NCI-H1092 (cell line): ENCODE measurements at regions not wholly inside any gene's neighbourhood (a gene's known extent, or its start where the extent isn't known, plus 50 kb on each side); places are given as distances from the start of the nearest gene placed in this dataset.
A peak's percentile ranks its signal among the peaks of the same experiment; 100 is the strongest.
"Not testable (repeated sequence)": the region's sequence is repeated elsewhere in the genome, so short reads cannot be mapped to it uniquely, and the experiment has no call there.

Experiments
- DNase-seq: peaks from one replicate; lab custom pipeline; 2025; lab: John Stamatoyannopoulos, UW

DNA sequence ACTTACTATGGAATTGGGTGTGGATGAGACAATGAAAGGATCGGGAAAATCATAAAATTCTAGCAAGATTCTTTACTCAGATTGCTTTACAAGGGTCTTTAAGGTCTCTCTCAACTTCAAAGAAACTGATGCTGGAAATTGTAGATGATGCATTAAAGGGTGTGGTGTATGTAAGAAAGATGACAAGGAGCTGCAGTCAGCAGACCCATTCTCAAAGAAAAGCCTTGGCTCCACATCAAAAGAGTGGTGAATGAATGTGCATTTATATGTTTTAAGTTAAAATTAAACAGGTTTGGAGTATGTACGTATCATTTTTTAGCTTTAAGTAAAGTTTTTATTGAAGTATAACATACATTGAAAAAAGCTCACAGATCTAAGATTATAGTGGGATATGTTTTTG is 194.5 kb downstream of the C12orf75 start:
- DNase-seq: no peak

DNA sequence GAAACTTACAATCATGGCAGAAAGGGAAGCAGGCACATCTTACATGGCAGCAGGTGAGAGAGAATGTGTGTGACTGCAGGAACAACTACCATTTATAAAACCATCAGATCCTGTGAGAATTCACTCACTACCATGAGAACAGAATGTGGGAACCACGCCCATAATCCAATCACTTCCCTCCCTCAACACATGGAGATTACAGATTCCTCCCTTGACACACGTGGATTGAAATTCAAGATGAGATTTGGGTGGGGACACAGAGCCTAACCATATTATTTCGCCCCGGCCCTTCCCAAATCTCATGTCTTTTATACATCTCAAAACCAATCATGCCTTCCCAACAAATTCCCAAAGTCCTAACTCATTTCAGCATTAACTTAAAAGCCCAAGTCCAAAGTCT is 203.6 kb downstream of the C12orf75 start:
- no peak for DNase-seq

DNA sequence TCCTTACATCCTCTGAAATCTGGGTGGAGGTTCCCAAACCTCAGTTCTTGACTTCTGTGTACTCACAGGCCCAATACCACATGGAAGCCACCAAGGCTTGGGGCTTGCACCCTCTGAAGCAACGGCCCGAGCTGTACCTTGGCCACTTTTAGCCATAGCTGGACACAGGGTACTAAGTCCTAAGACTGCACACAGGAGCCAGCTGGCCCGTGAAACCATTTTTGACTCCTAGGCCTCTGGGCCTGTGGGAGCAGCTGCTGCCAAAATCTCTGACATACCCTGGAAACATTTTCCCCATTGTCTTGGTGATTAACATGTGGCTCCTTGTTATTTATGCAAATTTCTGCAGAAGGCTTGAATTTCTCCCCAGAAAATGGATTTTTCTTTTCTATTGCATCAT is 204.5 kb downstream of the C12orf75 start:
- not testable (repeated sequence) for DNase-seq

DNA sequence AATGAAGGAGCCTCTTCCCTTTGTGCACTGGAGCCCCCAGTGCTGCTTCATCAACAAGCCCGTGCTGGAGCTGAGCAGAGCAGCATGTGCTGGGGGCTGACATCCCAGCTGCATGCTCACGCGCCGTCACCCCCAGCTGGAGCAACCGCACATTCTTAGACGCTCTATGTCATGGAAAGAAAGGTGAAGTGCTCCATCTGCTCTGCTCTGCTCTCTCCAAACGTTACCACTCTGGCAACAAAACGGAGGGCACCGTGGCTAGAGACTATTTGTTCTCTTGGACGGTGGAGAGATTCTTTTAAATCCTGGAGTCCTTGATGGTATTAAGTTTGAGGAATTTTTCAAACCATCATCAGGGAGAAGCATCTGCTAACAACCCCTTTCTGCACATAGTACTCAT is 208.4 kb downstream of the C12orf75 start:
- DNase-seq: no peak

DNA sequence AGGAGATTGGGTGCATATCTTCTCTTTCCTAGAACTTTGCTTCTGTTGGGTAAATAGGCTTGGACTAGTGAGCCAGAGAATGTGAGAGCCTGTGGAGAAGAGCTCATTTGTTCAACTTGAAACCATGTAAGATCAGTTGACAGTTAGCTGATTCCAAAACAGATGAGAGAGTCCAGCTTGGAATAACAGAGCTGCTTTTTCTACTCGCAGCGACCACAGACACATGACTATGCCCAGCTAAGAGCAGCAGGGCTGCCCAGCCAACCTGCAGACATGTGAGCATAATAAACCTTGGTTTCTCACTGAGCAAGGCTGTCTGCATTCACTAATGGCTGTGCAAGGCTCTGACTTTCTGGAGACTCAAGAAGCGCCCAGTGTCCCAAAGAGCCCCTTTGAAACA is 209.2 kb downstream of the C12orf75 start:
- no peak for DNase-seq

DNA sequence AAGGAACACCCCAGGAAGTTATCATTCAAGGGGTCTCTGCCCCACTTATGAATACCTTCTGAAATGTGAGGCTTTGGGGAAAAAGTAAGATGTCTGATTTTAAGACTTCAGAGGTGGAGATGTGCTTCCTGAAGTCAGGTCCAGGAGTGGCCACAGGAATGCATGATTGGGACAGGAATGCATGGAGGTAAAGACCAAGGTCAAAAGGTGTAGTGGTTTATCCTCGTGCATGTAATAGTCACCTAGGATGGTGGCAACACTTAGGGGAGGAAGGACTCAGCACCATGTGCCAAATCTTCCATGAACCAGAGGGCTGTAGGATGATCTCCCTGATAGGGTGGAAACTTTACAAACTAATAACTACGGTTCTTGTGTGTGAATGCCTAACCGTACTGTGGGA is 217.3 kb downstream of the C12orf75 start:
- no peak for DNase-seq

DNA sequence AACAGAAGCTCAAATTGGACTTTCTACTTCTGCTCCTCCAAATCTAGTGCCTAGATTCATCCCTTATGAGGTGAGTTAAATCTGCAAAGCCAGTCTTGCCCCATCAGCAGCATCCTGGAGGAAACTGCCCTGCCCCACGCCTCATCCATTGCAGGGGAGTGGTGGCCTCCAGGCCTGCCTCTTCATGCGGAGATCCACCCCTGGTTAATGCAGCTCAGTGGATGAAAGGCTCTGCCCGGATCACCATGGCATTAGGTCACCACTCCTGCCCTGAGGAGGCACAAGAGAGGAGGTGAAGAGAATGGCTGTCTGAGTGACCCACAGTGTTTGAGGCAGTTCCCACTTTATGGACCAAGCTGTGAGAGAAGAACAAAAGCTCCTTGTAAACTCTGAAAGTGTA is 218.1 kb downstream of the C12orf75 start:
- DNase-seq: no peak

DNA sequence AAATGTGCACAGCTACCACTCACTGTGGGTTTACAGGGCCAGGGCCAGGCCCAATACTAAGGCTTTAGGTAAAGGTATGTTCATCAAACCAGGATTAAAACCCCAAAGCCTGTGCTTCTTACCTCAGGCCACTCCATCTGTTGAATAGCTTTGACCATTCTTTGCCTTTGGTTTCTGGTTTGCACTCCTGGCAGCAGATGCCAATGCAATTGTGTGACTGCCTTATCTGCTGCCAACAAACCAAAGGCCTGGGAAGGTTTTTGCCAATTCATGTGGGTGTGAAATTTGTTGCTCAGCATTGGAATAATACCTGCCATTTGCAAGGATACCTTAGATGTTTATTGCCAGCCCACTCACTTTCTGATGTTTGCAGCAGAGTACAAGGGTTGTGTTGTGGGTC is 221.6 kb downstream of the C12orf75 start:
- no peak for DNase-seq

DNA sequence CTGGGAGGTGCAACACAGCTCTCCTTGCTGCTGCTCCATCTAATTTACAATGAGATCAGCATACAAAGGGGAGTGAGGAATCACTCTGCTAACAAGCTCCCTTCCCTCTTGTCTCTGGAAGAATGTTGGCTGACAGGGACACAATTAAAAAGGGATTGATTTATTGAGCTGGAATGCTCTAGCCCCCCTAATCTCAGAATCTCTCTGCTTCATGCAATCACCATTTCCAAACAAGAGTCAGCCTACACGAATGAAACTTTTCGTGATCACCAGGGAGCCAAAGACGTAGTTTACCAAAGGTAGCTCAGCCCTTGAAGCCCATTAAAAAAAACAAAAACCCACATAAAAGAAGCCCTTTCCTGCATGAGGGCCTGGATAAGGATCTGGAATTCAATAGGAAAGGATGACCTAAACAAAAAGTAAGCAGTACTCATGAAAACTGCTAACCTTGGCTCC is 223.8 kb downstream of the C12orf75 start:
- no peak for DNase-seq

DNA sequence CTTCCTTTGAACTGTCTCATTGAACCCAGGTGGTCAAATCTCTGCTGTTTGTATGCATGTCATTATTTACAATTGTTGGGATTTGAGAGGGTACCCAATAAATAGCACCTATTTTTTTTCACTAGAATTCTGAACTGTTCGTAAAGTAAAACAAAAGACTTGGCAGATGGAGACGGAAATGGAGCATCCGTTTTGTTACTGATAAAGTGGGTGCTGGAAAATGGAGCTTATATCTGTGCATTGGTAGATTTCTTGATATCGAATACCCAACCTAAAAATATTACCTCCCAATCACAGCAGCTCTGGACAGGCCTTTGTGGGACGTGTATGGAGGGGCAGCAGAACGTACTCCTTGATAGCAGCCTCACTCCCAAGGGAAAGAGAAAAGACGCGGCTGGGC is 224.4 kb downstream of the C12orf75 start:
- DNase-seq: no peak

DNA sequence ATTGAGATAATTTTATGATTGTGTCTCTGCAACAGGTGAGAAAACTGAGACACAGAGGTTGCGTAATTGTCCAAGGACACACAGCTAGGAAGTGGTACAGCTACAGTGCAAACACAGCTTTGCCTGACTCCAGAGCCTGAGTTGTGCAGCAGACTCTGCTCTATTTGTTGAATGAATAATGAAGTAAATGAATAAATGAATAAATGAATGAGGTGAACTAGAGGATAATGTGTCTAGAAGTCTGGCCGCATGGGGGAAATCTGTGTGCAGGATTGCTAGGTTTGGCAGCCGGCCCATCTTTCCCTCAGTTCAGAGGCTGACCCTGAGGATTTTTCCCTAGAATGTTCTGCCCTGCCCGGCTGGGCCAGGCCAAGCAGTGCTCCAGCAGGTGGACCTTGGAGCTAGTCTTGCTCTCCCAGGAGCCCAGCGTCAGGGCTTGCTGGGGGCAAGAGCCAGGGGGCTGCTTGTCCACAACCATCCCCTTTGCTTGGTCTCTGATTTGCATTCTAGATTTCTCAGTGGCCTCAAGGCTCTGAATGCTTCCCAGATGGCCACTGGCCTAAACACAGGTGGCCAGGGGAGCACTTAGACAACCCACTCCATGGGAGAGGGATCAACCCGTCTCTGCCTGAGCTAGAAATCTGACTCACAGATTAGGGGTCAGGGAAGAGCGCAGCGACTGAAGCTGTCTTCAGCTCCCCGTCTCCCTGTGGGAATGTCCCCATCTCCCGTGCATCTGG is 225.2 kb downstream of the C12orf75 start:
- no peak for DNase-seq

DNA sequence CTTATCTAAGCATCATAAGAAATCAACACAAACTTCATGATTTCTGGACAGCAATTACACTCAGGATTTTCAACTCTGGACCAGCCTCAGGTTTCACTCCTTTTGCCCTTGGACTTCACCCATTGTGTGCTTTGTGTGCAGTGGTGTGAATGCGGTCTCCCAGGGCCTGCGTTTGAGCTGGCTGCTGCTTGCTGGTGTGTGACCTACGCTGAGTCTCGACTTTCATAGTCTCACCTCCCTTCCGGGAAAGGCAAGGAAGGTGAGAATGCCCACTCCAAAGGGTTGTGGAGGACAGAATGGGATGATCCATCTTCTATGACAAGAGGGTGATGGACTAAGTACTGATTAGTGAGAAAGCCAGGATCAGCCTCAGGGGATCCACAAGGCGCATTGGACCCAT is 228.8 kb downstream of the C12orf75 start:
- no peak for DNase-seq

DNA sequence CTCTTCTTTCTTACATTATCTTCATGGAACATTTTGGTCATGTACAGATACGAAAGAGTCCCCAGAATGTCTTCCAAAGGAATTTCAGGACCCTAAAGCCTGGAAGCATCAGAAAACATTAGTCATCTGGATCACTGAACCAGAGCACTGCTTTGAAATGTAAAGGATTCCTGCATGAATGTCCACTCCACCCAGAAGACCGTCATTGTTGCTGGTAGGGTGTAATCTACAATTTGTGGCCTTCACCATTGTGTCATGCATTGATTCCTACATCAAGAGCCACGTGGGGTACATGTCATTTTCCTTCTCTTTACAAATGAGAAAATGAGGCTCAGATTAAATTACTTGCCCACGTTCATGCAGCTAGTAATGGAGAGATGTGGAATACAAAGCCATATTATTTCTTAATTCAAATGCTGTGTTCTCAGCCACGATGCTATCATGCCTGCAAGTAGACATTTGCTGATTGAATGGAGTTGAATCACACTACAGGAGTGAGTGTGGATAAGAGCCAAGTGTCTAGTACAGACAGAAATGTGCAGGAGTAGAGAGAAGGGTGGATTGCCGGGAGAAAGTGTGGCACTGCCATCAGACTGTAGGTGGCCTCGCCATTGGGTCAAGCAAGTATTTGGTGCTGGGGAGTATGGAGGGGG is 231.2 kb downstream of the C12orf75 start:
- peak; percentile 71 for DNase-seq

DNA sequence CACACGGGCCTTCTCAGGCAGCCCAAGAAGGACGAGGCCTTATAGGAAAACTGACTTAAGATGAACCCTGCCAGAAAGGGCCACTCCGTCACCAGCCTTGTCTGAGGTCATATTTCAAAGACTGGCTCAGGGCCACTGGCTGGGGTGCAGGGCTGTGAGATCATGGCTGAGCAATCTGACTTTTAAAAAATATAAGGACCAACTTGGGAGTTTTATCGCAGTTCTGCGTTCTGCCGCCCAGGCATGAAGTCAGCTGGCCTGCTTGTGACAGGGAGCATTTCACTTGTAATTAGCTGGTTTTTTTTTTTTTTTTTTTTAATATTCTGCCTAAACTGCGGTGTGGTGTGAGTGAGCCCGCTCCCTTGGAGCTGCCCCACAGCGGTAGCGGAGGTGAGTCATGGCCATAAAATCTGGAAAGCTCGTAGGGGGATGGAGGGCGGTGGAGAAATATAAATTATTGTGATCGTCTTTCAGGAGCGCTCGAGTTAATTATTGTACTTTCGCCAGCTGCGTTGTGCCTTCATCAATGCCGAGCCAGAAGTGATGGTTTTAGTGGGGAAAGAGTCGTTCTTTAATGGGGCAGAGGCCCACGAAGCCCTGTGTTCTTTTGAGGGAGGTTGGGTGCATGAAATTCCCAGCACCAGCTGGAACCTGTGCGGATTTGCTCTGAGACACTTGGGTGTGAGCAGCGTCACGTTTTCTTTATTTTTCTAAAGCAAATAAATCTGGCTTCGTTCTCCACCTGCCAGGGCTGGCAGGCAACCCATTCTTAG is 231.9 kb downstream of the C12orf75 start:
- DNase-seq: peak; percentile 71

DNA sequence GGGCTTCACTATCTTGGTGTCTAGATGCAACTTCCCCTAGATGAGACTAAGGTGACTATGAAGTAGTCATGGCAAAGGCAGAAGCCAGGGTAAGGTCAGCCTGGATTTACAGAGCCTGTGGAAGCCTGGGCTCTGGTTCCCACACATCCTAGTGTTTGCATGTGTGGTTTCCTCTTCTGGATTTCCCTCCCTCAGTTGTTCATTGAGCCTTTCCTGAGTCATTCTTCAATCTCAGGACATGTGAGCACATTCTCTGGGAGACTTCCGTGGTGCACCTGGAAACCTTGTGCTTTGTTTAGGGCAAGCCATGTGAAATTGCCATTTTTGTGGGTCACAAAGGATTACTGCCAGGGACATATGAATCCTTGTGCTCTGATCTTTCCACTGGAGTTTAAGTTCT is 236.6 kb downstream of the C12orf75 start:
- DNase-seq: no peak

DNA sequence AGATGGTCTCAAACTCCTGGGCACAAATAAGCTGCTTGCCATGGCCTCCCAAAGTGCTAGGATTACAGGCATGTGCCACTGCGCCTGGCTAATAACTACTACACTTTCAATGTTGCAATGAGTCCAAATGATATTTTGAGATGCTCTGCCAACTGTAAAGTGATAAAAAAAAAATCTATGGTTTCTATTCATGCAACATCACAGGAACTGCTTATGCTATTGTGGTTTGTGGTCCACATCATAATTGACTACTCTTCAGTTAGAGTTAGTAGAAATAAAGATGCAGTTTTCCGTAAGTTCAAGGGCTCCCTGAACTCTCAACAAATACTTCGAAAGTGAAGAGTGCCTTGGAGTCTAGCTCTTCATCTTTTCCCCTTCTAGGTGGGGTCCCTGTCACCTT is 239.4 kb downstream of the C12orf75 start:
- no peak for DNase-seq

DNA sequence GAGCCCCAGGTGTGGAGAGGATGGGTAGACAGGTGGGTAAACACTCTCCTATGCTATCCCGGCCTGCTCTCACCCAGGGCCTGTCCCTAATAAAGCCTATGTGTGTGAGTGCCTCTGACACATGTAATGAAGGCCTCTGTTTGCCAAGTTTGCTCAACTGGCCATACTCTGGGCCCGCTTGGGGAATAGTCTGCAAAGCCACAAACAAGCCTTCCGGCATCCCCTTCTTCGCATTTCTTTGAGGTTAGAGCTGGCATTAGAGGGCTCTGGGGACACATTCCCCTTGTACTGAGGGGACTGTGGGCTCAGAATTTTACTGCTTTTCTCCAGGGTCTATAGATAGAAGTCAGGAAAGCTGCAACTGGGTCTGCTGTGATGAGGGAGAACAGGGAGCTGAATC is 240.5 kb downstream of the C12orf75 start:
- DNase-seq: no peak

DNA sequence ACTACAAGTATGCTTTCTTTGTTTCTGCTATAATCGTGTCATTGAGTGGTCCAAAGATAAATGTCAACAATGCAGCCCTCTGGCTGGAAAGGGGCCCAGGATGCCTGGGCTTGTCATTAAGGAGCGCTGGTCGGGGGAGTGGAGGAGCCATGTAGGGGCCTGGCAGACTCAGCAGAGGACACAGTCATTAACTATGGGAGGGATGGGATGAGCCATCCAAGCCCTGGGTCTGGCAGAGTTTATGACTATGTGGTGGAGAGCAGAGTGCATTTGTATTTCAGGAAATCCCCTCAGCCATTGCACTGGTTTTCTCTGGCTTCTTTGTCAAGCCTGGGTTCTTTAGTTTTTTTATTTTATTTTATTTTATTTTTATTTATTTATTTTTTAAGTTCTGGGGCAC is 243.1 kb downstream of the C12orf75 start:
- DNase-seq: no peak

DNA sequence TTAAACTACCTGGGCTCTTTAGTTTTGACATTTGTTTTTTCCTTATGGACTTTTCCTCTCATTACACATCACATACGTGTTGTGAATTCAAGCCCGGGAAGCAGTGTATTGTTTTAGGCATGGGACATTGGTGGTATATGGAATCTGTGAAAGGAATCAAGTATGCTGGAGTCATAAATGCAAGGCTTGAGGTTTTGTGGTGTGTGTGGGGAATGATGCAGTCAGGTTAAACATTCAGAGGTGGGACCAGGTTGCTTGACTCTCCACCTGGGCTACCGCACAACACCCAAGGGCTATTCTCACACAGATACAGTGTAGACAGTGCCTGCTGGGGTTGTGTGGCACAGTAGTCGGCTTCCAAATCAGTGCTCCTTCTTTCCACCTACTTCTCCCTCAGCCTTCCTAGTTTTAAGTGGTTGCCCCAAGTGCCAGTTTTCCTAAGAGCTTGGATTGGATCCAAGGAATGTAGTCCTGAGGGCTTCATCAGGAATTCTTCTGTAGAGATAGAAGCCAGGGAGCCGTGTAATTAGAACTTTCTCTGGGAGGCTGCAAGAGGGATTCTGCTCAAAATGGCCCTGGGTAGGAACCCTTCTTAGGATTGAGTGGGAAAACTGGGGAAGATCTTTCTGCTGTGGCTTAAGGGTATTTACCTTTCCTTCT is 243.7 kb downstream of the C12orf75 start:
- DNase-seq: no peak

DNA sequence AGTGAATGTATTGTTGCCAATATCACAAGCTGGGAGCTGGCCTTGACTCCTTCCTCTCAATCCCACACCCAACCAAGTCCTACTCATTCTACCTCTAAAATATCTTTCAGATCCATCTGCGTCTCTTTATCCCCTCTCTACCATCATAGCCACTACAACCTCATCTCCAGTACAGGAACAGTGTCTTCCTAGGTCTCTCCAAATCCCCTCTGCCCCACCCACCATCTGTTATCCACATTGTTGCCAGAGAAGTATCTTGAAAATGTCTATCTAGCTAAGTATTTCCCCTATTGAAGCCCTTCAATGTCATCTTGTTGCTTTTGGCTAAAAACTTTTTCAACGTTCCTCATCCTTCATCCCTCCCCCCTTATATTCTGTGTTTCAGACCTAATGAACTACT is 244.7 kb downstream of the C12orf75 start:
- DNase-seq: no peak

DNA sequence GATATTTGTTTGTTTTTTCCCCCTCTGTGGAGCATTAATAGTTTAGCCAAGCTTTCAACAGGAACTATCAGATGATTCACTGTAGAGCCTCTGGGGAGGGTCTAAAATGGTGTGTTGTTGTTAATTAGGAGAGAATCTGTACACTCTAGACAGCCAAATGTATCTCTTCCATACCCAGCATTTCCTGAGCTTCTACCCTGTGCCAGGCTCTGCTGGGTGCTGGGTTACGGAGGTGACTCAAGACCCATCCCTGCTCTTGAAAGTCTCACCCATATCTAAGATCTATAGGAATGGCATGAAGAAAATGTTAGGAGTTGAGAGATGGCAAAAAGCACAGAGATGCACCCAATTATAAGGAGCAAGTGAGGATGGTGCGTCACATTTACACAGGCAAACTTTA is 245.8 kb downstream of the C12orf75 start:
- DNase-seq: no peak

DNA sequence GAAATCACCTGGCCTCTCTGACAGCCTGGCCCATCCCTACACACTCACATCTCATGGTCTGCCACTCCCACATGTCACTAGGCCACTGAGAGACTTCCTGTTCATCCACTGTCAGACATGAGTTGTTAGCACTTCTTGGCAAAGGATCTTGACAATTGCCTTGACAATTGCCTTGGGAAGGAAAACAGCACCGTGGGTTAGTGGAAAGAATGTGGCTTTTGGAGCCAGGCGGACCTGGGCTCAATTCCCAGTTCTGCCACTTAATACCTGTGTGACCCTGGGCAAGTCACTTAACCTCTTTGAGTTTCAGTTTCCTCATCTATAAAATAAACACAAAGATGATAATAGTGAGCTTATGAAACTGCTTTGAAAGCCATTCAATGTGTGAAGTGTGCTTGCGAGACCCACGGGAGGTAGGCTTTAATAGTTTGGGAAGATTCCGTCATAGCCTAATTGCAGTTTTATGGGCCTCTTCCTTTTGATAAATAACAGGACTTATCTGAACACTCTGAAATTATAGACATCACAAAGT is 250.4 kb downstream of the C12orf75 start:
- no peak for DNase-seq
